Right cardiac atrium (tissue), 5 donors: ENCODE measurements at regions not wholly inside any gene's neighbourhood (a gene's known extent, or its start where the extent isn't known, plus 50 kb on each side); places are given as distances from the start of the nearest gene placed in this dataset.
"Not testable (repeated sequence)": the region's sequence is repeated elsewhere in the genome, so short reads cannot be mapped to it uniquely, and the experiment has no call there.

Source experiments
- ATAC-seq, 2 donors: fragments of 200-7000 bp; cut with Tn5 transposase; one replicate each; pipeline versions ENCODE4 v1.8.0 to v1.9.1; 2020; ENCODE audit warnings: moderate library complexity in 2 of 2, mild to moderate bottlenecking in 1 of 2
- DNase-seq, 3 donors: peaks; one replicate each; pipeline ENCODE4 v3.0.0-alpha.2; 2020
- H3K27ac ChIP-seq: one replicate; pipeline ENCODE4 v1.5.1; 2013; ENCODE audit warnings: mild to moderate bottlenecking, low read length, control low read depth, moderate library complexity
- H3K27me3 ChIP-seq: one replicate; pipeline ENCODE4 v1.6.1; 2013; ENCODE audit not compliant: control insufficient read depth, insufficient read depth
- H3K4me1 ChIP-seq: one replicate; pipeline ENCODE4 v1.6.1; 2013; ENCODE audit warnings: low read length; ENCODE audit not compliant: control insufficient read depth, insufficient read depth
- H3K4me3 ChIP-seq: one replicate; pipeline ENCODE4 v1.5.1; 2013; ENCODE audit warnings: low read length, control low read depth
- H3K9me3 ChIP-seq: one replicate; pipeline ENCODE4 v1.6.1; 2013; ENCODE audit warnings: low read length; ENCODE audit not compliant: control insufficient read depth
- WGBS: extraction: QIAGEN DNeasy Blood & Tissue Kit; methylation state at CpG from one replicate; pipeline ENCODE4 v1.1.7; 2013; 5-methylcytosine and 5-hydroxymethylcytosine counted together
- intact Hi-C, 4 donors: fragments of 100-400 bp; cut with DNase I; formaldehyde crosslinking; loops; one replicate each; pipeline versions ENCODE4 v1.11.0 to v1.14.0; 2022 to 2023
- donor health status: healthy with polysubstance abuse.
- donor health status: DM: no; HTN: yes; CAD: no.
- donor health status: DM: no; HTN: no; CAD: no.
- donor health status: DM: no; HTN: yes; CAD: no; lungs with severe emphysema.
- donor health status: DM: yes; HTN: yes; CAD: no.

- no peak for ATAC-seq
- Histone ChIP-seq H3K27ac (no peak overlapping the region), H3K4me3 (no peak overlapping the region), H3K4me1 (no peaks in the 10 kb centered on the region), H3K27me3 (peaks cover 2% of the 10 kb centered on the region), H3K9me3 (no peaks in the 10 kb centered on the region)
- intact Hi-C loops = no loop called here
- 46% methylated on average over 2 of the region's 2 CpGs for WGBS
- no peak for DNase-seq
These were observed 118.9 kb upstream of the EXOC2 start for GRCh38 chr6:811831-812230.

DNA sequence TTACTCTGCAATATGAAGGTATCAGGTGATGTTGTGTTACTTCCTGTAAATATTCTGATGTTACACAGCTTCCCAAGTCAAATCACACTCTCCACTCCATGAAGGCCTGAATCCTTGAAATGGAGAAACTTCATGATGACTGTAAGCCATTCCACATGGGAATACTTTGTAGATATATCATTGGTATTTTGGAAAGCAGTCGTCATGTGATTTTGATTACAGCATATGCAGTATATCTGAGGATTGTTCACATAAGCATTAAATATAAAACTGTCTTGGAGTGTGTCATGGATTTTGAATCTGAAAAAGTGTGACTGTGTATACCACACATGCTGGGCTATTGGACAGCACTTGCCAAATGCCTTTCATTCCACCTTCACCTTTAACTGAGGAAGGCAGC is 118.3 kb upstream of the EXOC2 start:
- no peaks in the 10 kb centered on the region for H3K9me3 ChIP-seq
- WGBS = 43% methylated on average over 1 of the region's 1 CpG
- ATAC-seq = no peak
- intact Hi-C loops = no loop called here
- H3K27ac ChIP-seq = no peak overlapping the region
- peaks cover 3% of the 10 kb centered on the region for H3K27me3 ChIP-seq
- no peak overlapping the region for H3K4me3 ChIP-seq
- DNase-seq = no peak
- H3K4me1 ChIP-seq = no peaks in the 10 kb centered on the region

- 95% methylated on average over 10 of the region's 10 CpGs for WGBS
- no peaks in the 10 kb centered on the region for H3K4me1 ChIP-seq
- no peak overlapping the region for H3K27ac ChIP-seq
- intact Hi-C loops = no loop called here
- ATAC-seq (no peak), DNase-seq (no peak)
- no peak overlapping the region for H3K4me3 ChIP-seq
- H3K9me3 ChIP-seq = no peaks in the 10 kb centered on the region
- peaks cover 3% of the 10 kb centered on the region for H3K27me3 ChIP-seq
These were observed 111.8 kb upstream of the EXOC2 start for GRCh38 chr6:804771-805170.

GRCh38 chr6:804317-804716 is 111.4 kb upstream of the EXOC2 start:
- no peaks in the 10 kb centered on the region for H3K4me1 ChIP-seq
- H3K27ac ChIP-seq = no peak overlapping the region
- 96% methylated on average over 13 of the region's 13 CpGs for WGBS
- no peaks in the 10 kb centered on the region for H3K9me3 ChIP-seq
- intact Hi-C loops = no loop called here
- peaks cover 3% of the 10 kb centered on the region for H3K27me3 ChIP-seq
- no peak for ATAC-seq
- no peak overlapping the region for H3K4me3 ChIP-seq
- no peak for DNase-seq

DNA sequence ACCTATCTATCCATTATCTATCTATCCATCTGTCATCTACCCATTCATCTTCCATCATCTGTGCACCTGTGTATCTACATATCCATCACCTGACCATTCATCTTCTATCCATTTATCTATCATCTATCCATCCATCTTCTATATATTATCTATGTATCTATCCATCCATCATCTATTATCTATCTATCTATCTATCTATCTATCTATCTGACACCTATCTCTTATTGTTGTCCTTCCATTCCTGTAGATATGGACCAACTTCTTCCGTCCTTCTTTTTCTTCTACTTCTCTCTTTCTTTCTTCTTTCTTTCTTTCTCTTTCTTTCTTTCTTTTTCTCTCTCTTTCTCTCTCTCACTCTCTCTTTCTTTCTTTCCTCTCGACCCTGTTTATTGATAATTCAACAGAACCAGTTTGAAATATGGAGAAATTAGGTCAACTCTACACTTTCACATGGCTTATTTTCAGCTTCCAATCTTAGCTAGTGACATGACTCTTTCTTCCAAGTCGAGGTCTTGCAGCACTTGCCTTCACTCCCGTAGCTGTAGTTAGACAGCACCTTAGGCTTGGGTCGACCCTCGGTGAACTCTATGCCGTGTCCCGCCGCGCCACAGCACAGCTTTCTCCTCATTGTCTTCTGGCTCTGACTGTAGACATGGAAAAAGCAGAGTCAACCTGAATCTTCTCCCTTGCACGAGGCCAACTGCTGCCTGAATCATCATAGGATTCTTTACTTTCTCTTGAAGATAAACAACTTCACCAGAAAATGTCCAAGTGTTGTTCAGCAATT is 110.4 kb upstream of the EXOC2 start:
- Histone ChIP-seq H3K27me3 (peaks cover 3% of the 10 kb centered on the region), H3K27ac (no peak overlapping the region), H3K4me3 (no peak overlapping the region), H3K9me3 (no peaks in the 10 kb centered on the region), H3K4me1 (no peaks in the 10 kb centered on the region)
- intact Hi-C loops = no loop called here
- ATAC-seq (no peak), DNase-seq (no peak)
- WGBS = 82% methylated on average over 11 of the region's 11 CpGs

DNA sequence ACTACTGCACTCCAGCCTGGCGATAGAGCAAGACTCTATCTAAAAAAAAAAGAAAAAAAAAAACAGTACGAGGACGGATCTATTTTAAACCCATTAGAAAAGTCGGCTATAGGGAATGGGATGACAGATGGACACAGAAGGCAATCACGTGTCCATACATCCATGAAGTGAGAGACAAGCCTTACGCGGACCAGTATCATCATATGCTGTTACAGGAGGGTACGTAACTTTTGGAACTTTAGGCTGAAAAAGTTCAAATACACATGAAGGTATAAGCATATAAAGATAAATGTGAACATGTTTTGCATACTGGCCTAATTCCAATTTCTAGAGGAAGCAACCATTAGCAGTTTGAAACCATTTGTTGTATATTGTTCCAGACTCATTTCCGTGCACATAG is 109.8 kb upstream of the EXOC2 start:
- WGBS = 51% methylated on average over 9 of the region's 9 CpGs
- DNase-seq (no peak), ATAC-seq (no peak)
- no peaks in the 10 kb centered on the region for H3K9me3 ChIP-seq
- intact Hi-C loops = no loop called here
- H3K4me3 ChIP-seq = no peak overlapping the region
- no peaks in the 10 kb centered on the region for H3K4me1 ChIP-seq
- no peak overlapping the region for H3K27ac ChIP-seq
- peaks cover 3% of the 10 kb centered on the region for H3K27me3 ChIP-seq

DNA sequence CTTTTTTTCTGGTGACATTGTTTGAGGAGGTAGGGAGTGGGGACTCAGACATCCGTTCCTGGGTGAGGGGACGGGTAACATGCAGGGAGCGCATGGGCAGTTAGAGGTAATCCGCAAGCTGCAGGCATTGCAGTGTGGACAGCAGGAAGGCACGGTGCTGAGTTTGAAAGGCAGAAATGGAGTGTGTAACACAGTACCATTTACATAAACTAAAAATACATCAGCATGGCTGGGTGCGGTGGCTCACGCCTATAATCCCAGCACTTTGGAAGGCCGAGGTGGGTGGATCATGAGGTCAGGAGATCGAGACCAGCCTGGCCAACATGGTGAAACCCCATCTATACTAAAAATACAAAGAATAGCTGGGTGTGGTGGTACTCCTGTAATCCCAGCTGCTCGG is 109.3 kb upstream of the EXOC2 start:
- intact Hi-C loops, DNase-seq, H3K27ac ChIP-seq, H3K4me1 ChIP-seq, H3K4me3 ChIP-seq, H3K27me3 ChIP-seq, ATAC-seq, H3K9me3 ChIP-seq: not testable (repeated sequence)
- WGBS = 79% methylated on average over 10 of the region's 10 CpGs

DNA sequence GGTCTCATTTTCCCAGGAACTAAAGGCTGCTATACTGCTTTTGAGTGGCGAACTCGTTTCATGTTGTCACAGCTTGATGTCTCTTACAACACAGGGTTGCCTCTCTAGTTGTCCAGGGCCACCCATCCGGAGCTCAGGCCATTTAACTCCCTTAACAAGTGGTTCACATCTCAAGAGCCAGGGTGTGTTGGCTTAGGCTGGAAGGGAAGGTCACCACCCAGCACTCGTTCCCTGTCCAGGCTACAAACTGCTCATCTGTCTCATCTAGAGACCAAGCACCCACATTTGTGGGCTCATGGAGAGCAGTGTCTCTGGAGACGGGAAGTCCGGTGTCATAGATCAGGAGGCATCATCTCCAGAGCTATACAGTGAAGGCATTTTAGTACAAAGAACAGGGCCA is 106.8 kb upstream of the EXOC2 start:
- H3K27ac ChIP-seq = no peak overlapping the region
- 67% methylated on average over 6 of the region's 6 CpGs for WGBS
- intact Hi-C loops = loop anchor here (2.0 to 10.0 kb wide), 4 partner anchors 205 to 598 kb away; no protein-coding TSS in a partner anchor
- no peaks in the 10 kb centered on the region for H3K27me3 ChIP-seq
- DNase-seq (no peak), ATAC-seq (no peak)
- no peaks in the 10 kb centered on the region for H3K9me3 ChIP-seq
- no peaks in the 10 kb centered on the region for H3K4me1 ChIP-seq
- no peak overlapping the region for H3K4me3 ChIP-seq

- WGBS = 11% methylated on average over 5 of the region's 5 CpGs
These were observed 104.6 kb upstream of the EXOC2 start for GRCh38 chr6:797479-798077.

GRCh38 chr6:795046-795685 is 102.2 kb upstream of the EXOC2 start:
- Histone ChIP-seq H3K27ac (no peak overlapping the region), H3K27me3 (no peaks in the 10 kb centered on the region), H3K4me3 (no peak overlapping the region), H3K9me3 (no peaks in the 10 kb centered on the region), H3K4me1 (no peaks in the 10 kb centered on the region)
- 33% methylated on average over 11 of the region's 11 CpGs for WGBS
- ATAC-seq (no peak), DNase-seq (no peak)
- intact Hi-C loops = loop anchor here in 3 of 4 donors (5.0 to 10.0 kb wide), 3 partner anchors 200 to 602 kb away; no protein-coding TSS in a partner anchor

More at GRCh38 chr6:797479-798077, 104.6 kb upstream of the EXOC2 start:
- intact Hi-C loops = loop anchor here (2.0 to 10.0 kb wide), 4 partner anchors 203 to 600 kb away; no protein-coding TSS in a partner anchor
- H3K4me1 ChIP-seq = no peaks in the 10 kb centered on the region
- H3K9me3 ChIP-seq = no peaks in the 10 kb centered on the region
- H3K27me3 ChIP-seq = no peaks in the 10 kb centered on the region
- H3K4me3 ChIP-seq = no peak overlapping the region
- ATAC-seq (peak; percentile 52 to 56), DNase-seq (peak in 1 of 3 donors; percentile 26)
- H3K27ac ChIP-seq = no peak overlapping the region

- Histone ChIP-seq H3K27ac (no peak overlapping the region), H3K4me1 (no peaks in the 10 kb centered on the region), H3K9me3 (no peaks in the 10 kb centered on the region), H3K4me3 (no peak overlapping the region), H3K27me3 (no peaks in the 10 kb centered on the region)
- DNase-seq = no peak
- WGBS = 73% methylated on average over 13 of the region's 13 CpGs
- intact Hi-C loops = loop anchor here in 2 of 4 donors (5.0 to 10.0 kb wide), 2 partner anchors 198 to 201 kb away; no protein-coding TSS in a partner anchor
- no peak for ATAC-seq
These were observed 100.3 kb upstream of the EXOC2 start for GRCh38 chr6:793261-793660.
